ENCODE measurements at regions not wholly inside any gene's neighbourhood (a gene's known extent, or its start where the extent isn't known, plus 50 kb on each side); places are given as distances from the start of the nearest gene placed in this dataset.

DNA sequence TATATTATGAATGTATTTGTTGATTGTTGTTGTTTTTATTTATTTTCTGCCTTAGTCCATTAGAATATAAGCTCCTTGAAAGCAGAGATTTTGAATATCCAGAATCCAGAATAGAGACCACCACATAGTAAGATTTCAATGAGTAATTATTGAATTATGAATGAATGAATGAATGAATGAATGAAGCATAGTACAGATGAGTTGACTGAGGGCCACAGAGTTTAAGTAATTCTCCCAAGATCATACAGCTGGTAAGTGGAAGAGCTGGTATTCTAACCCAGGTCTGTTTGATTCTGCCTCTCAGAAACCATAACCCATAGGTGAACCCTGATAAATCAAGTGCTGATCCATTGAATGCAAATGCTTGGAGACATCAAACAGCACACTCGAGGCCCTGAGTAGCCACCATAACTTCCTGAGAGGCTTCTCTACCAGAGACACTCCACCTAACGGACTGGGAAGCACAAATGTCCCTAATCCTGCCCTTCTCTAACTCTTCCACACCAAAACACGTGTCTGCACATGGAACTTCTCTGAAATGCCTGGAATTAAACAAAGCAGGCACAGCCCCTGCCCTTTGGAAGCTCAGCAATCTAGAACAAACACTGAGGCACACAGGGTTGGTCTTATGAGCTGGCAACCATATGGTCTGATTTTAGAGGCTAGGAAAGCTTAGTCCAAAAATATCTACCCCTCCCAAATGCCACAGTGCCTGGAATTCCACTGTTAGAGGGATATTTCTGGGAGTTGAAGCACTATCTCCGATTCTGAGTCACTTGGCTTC, 190.1 kb downstream of the FOXO1 start:
- TF ChIP-seq EZH2 (IDR thresholded peaks at IDR 0.05; ENCODE audit: borderline replicate concordance, low read length): no peak
- TF ChIP-seq, protein P1, sequence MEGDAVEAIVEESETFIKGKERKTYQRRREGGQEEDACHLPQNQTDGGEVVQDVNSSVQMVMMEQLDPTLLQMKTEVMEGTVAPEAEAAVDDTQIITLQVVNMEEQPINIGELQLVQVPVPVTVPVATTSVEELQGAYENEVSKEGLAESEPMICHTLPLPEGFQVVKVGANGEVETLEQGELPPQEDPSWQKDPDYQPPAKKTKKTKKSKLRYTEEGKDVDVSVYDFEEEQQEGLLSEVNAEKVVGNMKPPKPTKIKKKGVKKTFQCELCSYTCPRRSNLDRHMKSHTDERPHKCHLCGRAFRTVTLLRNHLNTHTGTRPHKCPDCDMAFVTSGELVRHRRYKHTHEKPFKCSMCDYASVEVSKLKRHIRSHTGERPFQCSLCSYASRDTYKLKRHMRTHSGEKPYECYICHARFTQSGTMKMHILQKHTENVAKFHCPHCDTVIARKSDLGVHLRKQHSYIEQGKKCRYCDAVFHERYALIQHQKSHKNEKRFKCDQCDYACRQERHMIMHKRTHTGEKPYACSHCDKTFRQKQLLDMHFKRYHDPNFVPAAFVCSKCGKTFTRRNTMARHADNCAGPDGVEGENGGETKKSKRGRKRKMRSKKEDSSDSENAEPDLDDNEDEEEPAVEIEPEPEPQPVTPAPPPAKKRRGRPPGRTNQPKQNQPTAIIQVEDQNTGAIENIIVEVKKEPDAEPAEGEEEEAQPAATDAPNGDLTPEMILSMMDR (IDR thresholded peaks at IDR 0.05; ENCODE audit: low read length): no peak
